ENCODE measurements at regions not wholly inside any gene's neighbourhood (a gene's known extent, or its start where the extent isn't known, plus 50 kb on each side); places are given as distances from the start of the nearest gene placed in this dataset.

DNA sequence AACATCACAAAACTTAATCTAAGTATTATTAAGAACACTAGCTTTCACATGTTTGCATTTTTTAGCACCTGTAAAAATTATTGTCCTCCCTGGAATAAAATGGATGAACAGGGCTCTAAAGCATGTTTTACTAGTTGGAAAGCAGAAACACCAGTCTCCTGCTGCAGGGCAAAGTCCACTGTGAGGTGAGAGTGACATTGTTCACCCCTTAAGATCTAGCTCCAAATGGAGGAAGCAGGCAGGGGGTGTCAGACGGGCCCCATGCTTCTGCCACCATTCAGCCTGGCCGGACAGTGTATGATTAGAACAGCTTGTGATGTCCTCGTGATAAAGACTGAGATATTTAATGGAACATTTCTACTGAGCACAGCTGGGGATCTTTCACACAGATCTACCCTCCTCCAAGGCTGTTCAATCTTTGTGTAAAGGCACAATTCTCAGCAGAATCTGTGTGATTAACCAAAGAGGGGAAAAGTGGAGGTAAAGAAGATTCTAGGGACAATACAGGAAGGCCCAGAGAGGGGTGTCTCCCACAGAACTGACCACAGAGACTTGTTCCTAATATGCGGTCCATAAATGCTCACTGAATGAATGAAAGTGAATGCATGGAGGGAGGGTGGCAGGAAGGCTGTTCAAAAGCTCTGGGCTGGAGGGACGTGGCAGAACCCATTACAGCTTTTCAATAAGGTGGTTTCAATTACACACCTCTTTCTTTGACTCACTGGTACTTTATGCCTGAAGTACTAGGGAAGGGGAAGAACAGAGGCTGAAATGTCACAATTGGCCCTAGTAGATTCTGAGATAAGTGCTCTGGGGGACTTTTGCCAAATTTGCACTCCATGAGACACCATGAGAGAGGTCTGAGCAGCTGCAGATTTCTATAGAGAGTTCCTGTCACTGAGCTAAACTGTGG, 239.1 kb upstream of the ARHGAP20 start:
- TF ChIP-seq, protein P1, sequence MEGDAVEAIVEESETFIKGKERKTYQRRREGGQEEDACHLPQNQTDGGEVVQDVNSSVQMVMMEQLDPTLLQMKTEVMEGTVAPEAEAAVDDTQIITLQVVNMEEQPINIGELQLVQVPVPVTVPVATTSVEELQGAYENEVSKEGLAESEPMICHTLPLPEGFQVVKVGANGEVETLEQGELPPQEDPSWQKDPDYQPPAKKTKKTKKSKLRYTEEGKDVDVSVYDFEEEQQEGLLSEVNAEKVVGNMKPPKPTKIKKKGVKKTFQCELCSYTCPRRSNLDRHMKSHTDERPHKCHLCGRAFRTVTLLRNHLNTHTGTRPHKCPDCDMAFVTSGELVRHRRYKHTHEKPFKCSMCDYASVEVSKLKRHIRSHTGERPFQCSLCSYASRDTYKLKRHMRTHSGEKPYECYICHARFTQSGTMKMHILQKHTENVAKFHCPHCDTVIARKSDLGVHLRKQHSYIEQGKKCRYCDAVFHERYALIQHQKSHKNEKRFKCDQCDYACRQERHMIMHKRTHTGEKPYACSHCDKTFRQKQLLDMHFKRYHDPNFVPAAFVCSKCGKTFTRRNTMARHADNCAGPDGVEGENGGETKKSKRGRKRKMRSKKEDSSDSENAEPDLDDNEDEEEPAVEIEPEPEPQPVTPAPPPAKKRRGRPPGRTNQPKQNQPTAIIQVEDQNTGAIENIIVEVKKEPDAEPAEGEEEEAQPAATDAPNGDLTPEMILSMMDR (IDR thresholded peaks at IDR 0.05), result no peak
- no peak for TF ChIP-seq POLR2A (IDR thresholded peaks at IDR 0.05)

Measured in lower leg skin (tissue), 3 donors.